A549 (cell line): ENCODE measurements at regions not wholly inside any gene's neighbourhood (a gene's known extent, or its start where the extent isn't known, plus 50 kb on each side); places are given as distances from the start of the nearest gene placed in this dataset.

Experiments
- ATAC-seq, 2 experiments: fragments of 200-7000 bp in 1 of 2; fragments of >200 bp in 1 of 2; cut with Nextera tagmentation in 1 of 2; cut with Tn5 transposase in 1 of 2; 3 replicates each; pipeline versions ENCODE4 v1.8.0 to v1.9.1; 2018 to 2020; ENCODE audit warnings: mild to moderate bottlenecking in 1 of 2, moderate library complexity in 1 of 2
- CTCF ChIA-PET: fragments of 300-600 bp; sonication (Branson Sonifier 250); formaldehyde crosslinking; extraction: SDS; loops from one replicate; lab custom pipeline; 2021; ENCODE audit warnings: antibody characterized with exemption, inconsistent platforms; lab: Yijun Ruan, JAX
- POLR2A ChIA-PET: fragments of 350-600 bp; formaldehyde crosslinking; extraction: SDS; loops from one replicate; lab custom pipeline; 2021; ENCODE audit warnings: antibody characterized with exemption, inconsistent platforms; lab: Yijun Ruan, JAX
- DNase-seq, 2 experiments: peaks; one replicate each; pipeline versions ENCODE4 v3.0.0 to v3.0.0-alpha.2; 2011 to 2016; ENCODE audit warnings: low read depth in 1 of 2, low spot score in 1 of 2
- FAIRE-seq: peaks from 2 replicates; lab custom pipeline; 2011; peaks lifted over from hg19 to GRCh38; lab: Jason Lieb, UNC
- H3K27ac ChIP-seq, 2 experiments: fragments of >200 bp; sonication (Bioruptor Twin); formaldehyde crosslinking; 3 replicates each; pipeline ENCODE4 v1.5.1; 2016 to 2017
- H3K4me1 ChIP-seq: fragments of >200 bp; sonication (Bioruptor Twin); formaldehyde crosslinking; 3 replicates; pipeline ENCODE4 v1.6.1; 2016
- H3K4me2 ChIP-seq: fragments of >200 bp; sonication (Bioruptor Twin); formaldehyde crosslinking; 3 replicates; pipeline ENCODE4 v1.6.1; 2016
- H3K4me3 ChIP-seq: fragments of >200 bp; sonication (Bioruptor Twin); formaldehyde crosslinking; 3 replicates; pipeline ENCODE4 v1.5.1; 2016
- H3K9me3 ChIP-seq: fragments of >200 bp; sonication (Bioruptor Twin); formaldehyde crosslinking; 3 replicates; pipeline ENCODE4 v1.6.1; 2016
- BCL3 ChIP-seq: fragments of >200 bp; sonication (Bioruptor Twin); formaldehyde crosslinking; IDR thresholded peaks from 3 replicates; pipeline ENCODE4 v1.6.1; 2016
- BHLHE40 ChIP-seq: IDR thresholded peaks from 2 replicates; pipeline ENCODE4 v1.6.1; 2012; ENCODE audit warnings: low read depth, low read length, inconsistent platforms
- CBX2 ChIP-seq: fragments of 200-600 bp; sonication (generic); IDR thresholded peaks from 2 replicates; pipeline ENCODE4 v1.6.1; 2016; ENCODE audit warnings: low read depth, mild to moderate bottlenecking, borderline replicate concordance
- CEBPB ChIP-seq, 2 experiments: fragments of >200 bp in 1 of 2; sonication (Bioruptor Twin) in 1 of 2; formaldehyde crosslinking in 1 of 2; IDR thresholded peaks; 2 replicates each; pipeline ENCODE4 v1.6.1; 2012 to 2016
- E2F6 ChIP-seq: IDR thresholded peaks from 2 replicates; pipeline ENCODE4 v1.6.1; 2012; ENCODE audit warnings: low read depth, borderline replicate concordance
- EHMT2 ChIP-seq: fragments of 200-600 bp; sonication (generic); IDR thresholded peaks from 2 replicates; pipeline ENCODE4 v1.6.1; 2016; ENCODE audit warnings: antibody characterized with exemption, low read depth, mild to moderate bottlenecking, moderate library complexity
- EP300 ChIP-seq, 2 experiments: fragments of >200 bp; sonication (Bioruptor Twin); formaldehyde crosslinking; IDR thresholded peaks; 2 replicates in 1 of 2; 3 replicates in 1 of 2; pipeline ENCODE4 v1.6.1; 2016 to 2017
- ESRRA ChIP-seq: fragments of 150-350 bp; IDR thresholded peaks from 2 replicates; pipeline ENCODE4 v1.6.1; 2014; ENCODE audit warnings: mild to moderate bottlenecking, low read length, borderline replicate concordance
- FOSB ChIP-seq: fragments of 250-450 bp; sonication (Bioruptor Pico); IDR thresholded peaks from 2 replicates; pipeline ENCODE4 v1.5.0; 2020; ENCODE audit warnings: mild to moderate bottlenecking, moderate library complexity
- FOXS1 ChIP-seq: fragments of 250-450 bp; sonication (Bioruptor Pico); IDR thresholded peaks from 2 replicates; pipeline ENCODE4 v1.5.0; 2020; ENCODE audit warnings: mild to moderate bottlenecking, moderate library complexity
- GATA3 ChIP-seq: IDR thresholded peaks from 2 replicates; pipeline ENCODE4 v1.6.1; 2012; ENCODE audit warnings: borderline replicate concordance
- HDAC2 ChIP-seq: fragments of 200-600 bp; sonication (generic); IDR thresholded peaks from 2 replicates; pipeline ENCODE4 v1.6.1; 2016
- HES2 ChIP-seq: fragments of >200 bp; sonication (Bioruptor Twin); formaldehyde crosslinking; IDR thresholded peaks from 2 replicates; pipeline ENCODE4 v1.6.1; 2016
- HOXA7 ChIP-seq: fragments of 250-450 bp; sonication (Bioruptor Pico); IDR thresholded peaks from 2 replicates; pipeline ENCODE4 v1.5.0; 2020; ENCODE audit warnings: mild to moderate bottlenecking, moderate library complexity
- KDM5A ChIP-seq: fragments of 200-600 bp; sonication (generic); IDR thresholded peaks from 2 replicates; pipeline ENCODE4 v1.6.1; 2016; ENCODE audit warnings: antibody characterized with exemption, mild to moderate bottlenecking
- MAZ ChIP-seq: fragments of 150-350 bp; IDR thresholded peaks from 2 replicates; pipeline ENCODE4 v1.6.1; 2014; ENCODE audit warnings: antibody characterized with exemption, low read depth, low read length, borderline replicate concordance
- NFE2L2 ChIP-seq: fragments of 150-350 bp; conservative IDR thresholded peaks from 2 replicates; pipeline ENCODE4 v1.6.1; 2014; ENCODE audit warnings: low read length
- NPAS2 ChIP-seq: fragments of 250-450 bp; sonication (Bioruptor Pico); IDR thresholded peaks from 2 replicates; pipeline ENCODE4 v1.8.0; 2022; ENCODE audit warnings: mild to moderate bottlenecking, moderate library complexity, borderline replicate concordance
- NR3C1 ChIP-seq: fragments of >200 bp; sonication (Bioruptor Twin); formaldehyde crosslinking; IDR thresholded peaks from 3 replicates; pipeline ENCODE4 v1.6.1; 2017
- RCOR1 ChIP-seq: fragments of 150-350 bp; IDR thresholded peaks from 2 replicates; pipeline ENCODE4 v1.6.1; 2014; ENCODE audit warnings: antibody characterized with exemption, low read length, low read depth
- RNF2 ChIP-seq: fragments of 200-600 bp; sonication (generic); IDR thresholded peaks from 2 replicates; pipeline ENCODE4 v1.6.1; 2016; ENCODE audit warnings: low read depth, mild to moderate bottlenecking, antibody characterized with exemption, moderate library complexity, borderline replicate concordance
- SMC3 ChIP-seq: fragments of >200 bp; sonication (Bioruptor Twin); formaldehyde crosslinking; IDR thresholded peaks from 3 replicates; pipeline ENCODE4 v1.6.1; 2018; ENCODE audit warnings: inconsistent platforms
- SREBF2 ChIP-seq: fragments of 450-650 bp; IDR thresholded peaks from 2 replicates; pipeline ENCODE4 v1.6.1; 2014; ENCODE audit warnings: mild to moderate bottlenecking, moderate library complexity
- USF2 ChIP-seq: fragments of 450-650 bp; IDR thresholded peaks from 2 replicates; pipeline ENCODE4 v1.6.1; 2014; ENCODE audit warnings: antibody characterized with exemption
- ZC3H11A ChIP-seq: fragments of 450-650 bp; IDR thresholded peaks from 2 replicates; pipeline ENCODE4 v1.6.1; 2014; ENCODE audit warnings: antibody characterized with exemption, mild to moderate bottlenecking
- ZNF302 ChIP-seq: fragments of 250-450 bp; sonication (Bioruptor Pico); IDR thresholded peaks from 2 replicates; pipeline ENCODE4 v1.9.0; 2021; ENCODE audit warnings: inconsistent platforms, mild to moderate bottlenecking, moderate library complexity
- ZSCAN20 ChIP-seq: fragments of 250-450 bp; sonication (Bioruptor Pico); IDR thresholded peaks from 2 replicates; pipeline ENCODE4 v1.8.0; 2022; ENCODE audit warnings: mild to moderate bottlenecking, moderate library complexity
- WGBS: methylation state at CpG from one replicate; pipeline ENCODE4 v1.1.6; 2017; ENCODE audit errors: missing lambda C conversion rate; 5-methylcytosine and 5-hydroxymethylcytosine counted together

GRCh38 chr6:48695872-48696271 is 584.9 kb upstream of the PTCHD4 start:
- Histone ChIP-seq H3K4me1 (no peaks in the 10 kb centered on the region), H3K4me3 (no peak overlapping the region), H3K27ac (no peak overlapping the region), H3K9me3 (0 out of 3 replicates have a peak, but pooled peaks cover 2% of the 10 kb centered on the region), H3K4me2 (no peak overlapping the region)
- CTCF ChIA-PET: no interaction called here
- ATAC-seq (no peak), DNase-seq (no peak), FAIRE-seq (no peak)
- POLR2A ChIA-PET: no interaction called here
- WGBS: 31% methylated on average over 3 of the region's 3 CpGs
- TF ChIP-seq HDAC2 (no peak), RCOR1 (no peak), EP300 (IDR thresholded peaks at IDR 0.05) (no peak), NFE2L2 (no peak), NPAS2 (CRISPR knock-in tag) (no peak), EHMT2 (no peak), E2F6 (no peak), GATA3 (no peak), MAZ (no peak)

GRCh38 chr6:48691420-48691819 is 580.4 kb upstream of the PTCHD4 start:
- TF ChIP-seq E2F6 (no peak), ZC3H11A (no peak), FOSB (CRISPR knock-in tag) (no peak), BHLHE40 (no peak), RNF2 (no peak), NPAS2 (CRISPR knock-in tag) (no peak), NR3C1 (no peak), ZSCAN20 (no peak), KDM5A (no peak), ESRRA (no peak), SREBF2 (no peak), FOXS1 (no peak), HOXA7 (CRISPR knock-in tag) (no peak), HES2 (no peak), SMC3 (no peak), CEBPB (IDR thresholded peaks at IDR 0.05) (no peak)
- ChIA-PET POLR2A (no interaction called here), CTCF (no interaction called here)
- no peak overlapping the region for H3K27ac ChIP-seq
- FAIRE-seq: no peak
- no peaks in the 10 kb centered on the region for H3K4me1 ChIP-seq
- no peak for ATAC-seq
- 68% methylated on average over 2 of the region's 2 CpGs for WGBS
- no peak for DNase-seq
- no peak overlapping the region for H3K4me2 ChIP-seq
- H3K4me3 ChIP-seq: no peak overlapping the region
- H3K9me3 ChIP-seq: 0 out of 3 replicates have a peak, but pooled peaks cover 2% of the 10 kb centered on the region

- ATAC-seq (no peak), FAIRE-seq (no peak)
- CTCF ChIA-PET: interaction anchor here (0.7 kb wide), 1 partner anchor 489 kb away, joined by 4 read pairs; no protein-coding TSS in a partner anchor
These were observed 578.5 kb upstream of the PTCHD4 start for GRCh38 chr6:48689498-48689897.

More at GRCh38 chr6:48689498-48689897, 578.5 kb upstream of the PTCHD4 start:
- Histone ChIP-seq H3K9me3 (no peaks in the 10 kb centered on the region), H3K4me3 (no peak overlapping the region), H3K27ac (no peak overlapping the region), H3K4me2 (no peak overlapping the region), H3K4me1 (no peaks in the 10 kb centered on the region)
- no peak for DNase-seq
- POLR2A ChIA-PET: no interaction called here
- TF ChIP-seq USF2 (no peak), ZNF302 (CRISPR knock-in tag) (no peak), BCL3 (no peak), HES2 (no peak), CBX2 (no peak)
